Cardiac muscle cell (in vitro differentiated cells and primary cell): ENCODE measurements at regions not wholly inside any gene's neighbourhood (a gene's known extent, or its start where the extent isn't known, plus 50 kb on each side); places are given as distances from the start of the nearest gene placed in this dataset.
A peak's percentile ranks its signal among the peaks of the same experiment; 100 is the strongest.

Experiments used
- DNase-seq, 2 donors: peaks; one replicate each; pipeline versions ENCODE4 v3.0.0 to v3.0.0-alpha.2; 2010 to 2017; ENCODE audit warnings: low read depth in 1 of 2, low spot score in 1 of 2
- H3K27ac ChIP-seq: fragments of 200-600 bp; sonication (generic); 2 replicates; pipeline ENCODE4 v1.5.1; 2016
- H3K27me3 ChIP-seq: fragments of 200-600 bp; sonication (generic); 2 replicates; pipeline ENCODE4 v1.6.0; 2016; ENCODE audit warnings: control low read depth
- H3K36me3 ChIP-seq: fragments of 200-600 bp; sonication (generic); 2 replicates; pipeline ENCODE4 v1.5.1; 2016; ENCODE audit warnings: control low read depth
- H3K4me1 ChIP-seq: fragments of 200-600 bp; sonication (generic); 2 replicates; pipeline ENCODE4 v1.8.1; 2017; ENCODE audit warnings: low read depth, mild to moderate bottlenecking, mixed run types
- H3K4me3 ChIP-seq: fragments of 200-600 bp; sonication (generic); 2 replicates; pipeline ENCODE4 v1.5.1; 2016; ENCODE audit warnings: mild to moderate bottlenecking
- H3K9me3 ChIP-seq: fragments of 200-600 bp; sonication (generic); 2 replicates; pipeline ENCODE4 v1.5.1; 2017; ENCODE audit warnings: low read depth, mild to moderate bottlenecking, control low read depth
- CTCF ChIP-seq: IDR thresholded peaks from 2 replicates; pipeline ENCODE4 v1.5.1; 2012; ENCODE audit warnings: low read depth, mild to moderate bottlenecking, low read length

DNA sequence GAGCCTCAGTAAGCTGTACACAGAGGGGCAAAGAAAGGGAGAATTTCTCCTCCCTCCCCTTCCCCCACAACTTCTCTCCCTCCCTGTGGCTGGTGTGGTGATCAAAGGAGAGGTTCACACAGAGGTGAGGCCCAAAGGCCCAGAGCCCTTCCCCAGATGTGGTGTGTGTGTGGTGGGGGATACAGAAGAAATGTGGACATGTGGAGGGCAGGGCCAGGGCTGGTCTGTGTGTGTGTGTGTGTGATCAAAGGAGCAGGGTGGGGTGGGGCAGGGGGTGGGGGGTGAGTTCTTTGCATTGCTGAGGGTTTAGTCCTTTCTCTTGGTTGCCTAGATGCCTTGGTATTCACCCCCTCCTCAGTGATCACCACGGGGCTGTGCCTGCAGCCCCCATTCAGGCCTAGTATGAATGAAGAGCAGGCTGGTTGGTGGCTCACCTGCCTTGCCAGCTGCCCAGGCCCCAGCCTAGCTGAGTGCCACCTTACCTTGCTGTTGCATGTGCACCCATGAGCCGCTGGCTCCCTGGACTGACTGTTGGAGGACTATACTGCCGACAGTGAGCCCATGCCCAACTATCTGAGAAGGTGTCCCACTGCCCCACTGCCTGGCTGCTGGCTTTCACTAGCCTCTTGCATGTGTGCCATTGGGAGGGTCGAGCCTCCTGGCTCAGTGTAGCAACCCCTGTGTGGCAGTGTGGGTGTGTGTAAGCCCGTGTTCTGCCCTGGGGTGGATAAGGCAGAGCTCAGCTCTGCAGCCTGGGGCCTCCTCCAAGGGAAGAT is 101.9 kb downstream of the EFNB1 start:
- H3K36me3 ChIP-seq, result no peaks in the 10 kb centered on the region
- H3K4me3 ChIP-seq, result no peak overlapping the region
- TF ChIP-seq CTCF, result no peak
- no peaks in the 10 kb centered on the region for H3K4me1 ChIP-seq
- H3K27ac ChIP-seq, result no peak overlapping the region
- no peak for DNase-seq
- no peaks in the 10 kb centered on the region for H3K27me3 ChIP-seq
- no peaks in the 10 kb centered on the region for H3K9me3 ChIP-seq

DNA sequence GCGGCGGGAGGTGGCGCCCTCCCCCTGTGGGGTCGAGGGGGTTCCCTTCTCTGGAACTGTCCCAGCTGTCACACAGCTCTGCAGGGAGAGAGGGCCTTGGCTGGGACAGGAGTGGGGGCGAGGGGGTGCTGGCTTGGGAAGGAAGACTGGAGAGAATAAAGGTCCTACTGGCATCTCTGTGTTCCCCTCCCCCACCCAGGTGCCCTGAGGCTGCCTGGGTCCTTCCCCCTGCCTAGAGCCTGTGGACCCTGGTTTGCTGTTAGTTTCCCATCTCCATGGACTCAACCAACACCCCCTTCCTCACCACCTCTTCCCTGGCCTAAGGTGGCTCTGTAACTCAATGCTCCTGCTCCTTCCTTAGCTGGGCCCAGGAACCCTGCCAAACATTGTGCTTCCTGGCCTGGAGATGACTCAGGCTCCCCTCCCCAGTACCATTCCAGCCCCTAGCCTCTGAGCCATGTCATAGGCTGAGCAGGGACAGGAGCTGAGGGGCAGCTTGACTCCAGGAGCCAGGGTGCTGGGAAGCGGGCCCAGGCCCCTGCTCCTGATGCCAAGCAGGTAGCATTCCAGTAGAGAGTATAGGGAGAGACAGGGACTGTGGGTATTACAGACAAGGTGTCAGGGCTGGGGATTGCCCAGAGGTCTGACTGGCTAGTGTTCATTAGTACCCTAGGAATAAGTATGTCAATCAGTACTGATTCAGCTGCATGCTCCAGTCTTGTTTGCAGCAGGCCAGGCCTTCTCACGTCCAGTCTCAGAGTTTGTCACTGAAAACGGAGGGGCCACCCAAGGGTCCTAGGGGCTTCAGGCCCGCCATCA is 100.7 kb downstream of the EFNB1 start:
- no peak overlapping the region for H3K4me3 ChIP-seq
- no peaks in the 10 kb centered on the region for H3K27me3 ChIP-seq
- H3K4me1 ChIP-seq, result no peaks in the 10 kb centered on the region
- TF ChIP-seq CTCF, result no peak
- no peaks in the 10 kb centered on the region for H3K9me3 ChIP-seq
- no peaks in the 10 kb centered on the region for H3K36me3 ChIP-seq
- peak in 1 of 2 donors; percentile 82 for DNase-seq
- H3K27ac ChIP-seq, result no peak overlapping the region

DNA sequence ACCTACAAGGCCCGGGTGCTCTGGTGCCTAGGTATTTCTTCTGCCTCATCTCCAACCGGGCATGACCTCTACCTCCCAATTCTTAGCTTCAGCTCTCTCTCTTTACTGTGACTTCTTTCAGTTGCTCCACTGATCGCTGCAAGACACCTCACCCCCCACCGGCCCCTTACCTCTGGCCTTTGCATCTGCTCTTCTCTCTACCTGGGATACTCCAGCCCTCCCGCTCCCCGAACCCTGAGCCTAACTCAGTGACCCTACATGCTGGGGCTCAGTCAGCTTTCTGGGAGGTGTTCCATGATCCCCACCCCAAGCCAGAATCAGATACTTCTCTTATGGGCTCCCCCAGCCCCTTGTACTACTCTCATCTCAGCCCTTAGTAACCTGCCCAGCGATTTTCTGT is 99.6 kb downstream of the EFNB1 start:
- TF ChIP-seq CTCF, result no peak
- H3K36me3 ChIP-seq, result no peaks in the 10 kb centered on the region
- H3K27me3 ChIP-seq, result no peaks in the 10 kb centered on the region
- H3K27ac ChIP-seq, result no peak overlapping the region
- no peak overlapping the region for H3K4me3 ChIP-seq
- no peaks in the 10 kb centered on the region for H3K9me3 ChIP-seq
- no peaks in the 10 kb centered on the region for H3K4me1 ChIP-seq
- DNase-seq, result no peak

DNA sequence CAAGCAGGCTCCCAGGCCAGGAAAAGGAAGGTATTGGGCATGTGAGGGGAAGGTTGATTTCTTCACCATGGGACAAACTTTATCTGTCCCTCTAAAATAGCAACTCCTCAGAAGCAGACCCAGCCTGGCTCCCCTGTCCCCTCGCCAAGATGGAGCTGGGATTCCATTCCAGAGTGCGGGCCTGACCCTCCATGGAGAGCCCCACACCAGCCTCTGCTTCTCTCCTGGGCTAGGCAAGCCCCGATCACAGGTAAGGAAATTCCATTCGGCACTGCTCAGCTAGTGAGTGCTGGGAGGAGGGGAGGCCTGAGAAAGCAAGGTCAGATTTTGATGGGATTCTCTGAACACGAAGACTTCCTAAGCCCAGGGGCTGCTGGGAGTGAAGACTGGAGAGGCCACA is 98.4 kb downstream of the EFNB1 start:
- DNase-seq, result no peak
- Histone ChIP-seq H3K36me3 (no peaks in the 10 kb centered on the region), H3K4me1 (no peaks in the 10 kb centered on the region), H3K27ac (no peak overlapping the region), H3K4me3 (no peak overlapping the region), H3K27me3 (no peaks in the 10 kb centered on the region), H3K9me3 (no peaks in the 10 kb centered on the region)
- no peak for TF ChIP-seq CTCF

GRCh38 chrX:68923147-68923546 is 94.3 kb downstream of the EFNB1 start:
- no peaks in the 10 kb centered on the region for H3K4me1 ChIP-seq
- no peaks in the 10 kb centered on the region for H3K36me3 ChIP-seq
- no peaks in the 10 kb centered on the region for H3K27me3 ChIP-seq
- TF ChIP-seq CTCF, result no peak
- H3K9me3 ChIP-seq, result no peaks in the 10 kb centered on the region
- DNase-seq, result no peak
- H3K27ac ChIP-seq, result no peak overlapping the region
- no peak overlapping the region for H3K4me3 ChIP-seq
